HG03575 (cell line): ENCODE measurements at regions not wholly inside any gene's neighbourhood (a gene's known extent, or its start where the extent isn't known, plus 50 kb on each side); places are given as distances from the start of the nearest gene placed in this dataset.
"Not testable (repeated sequence)": the region's sequence is repeated elsewhere in the genome, so short reads cannot be mapped to it uniquely, and the experiment has no call there.

Experiments used
- ATAC-seq: cut with Tn5 transposase; IDR thresholded peaks from one replicate; pipeline ENCODE4 v1.9.1; 2021; ENCODE audit not compliant: unreplicated experiment, insufficient number of reproducible peaks, low FRiP score; ENCODE audit errors: extremely low read depth

- ATAC-seq = not testable (repeated sequence)
Measured at GRCh38 chr7:26089469-26089868, 62.5 kb upstream of the NFE2L3 start.

DNA sequence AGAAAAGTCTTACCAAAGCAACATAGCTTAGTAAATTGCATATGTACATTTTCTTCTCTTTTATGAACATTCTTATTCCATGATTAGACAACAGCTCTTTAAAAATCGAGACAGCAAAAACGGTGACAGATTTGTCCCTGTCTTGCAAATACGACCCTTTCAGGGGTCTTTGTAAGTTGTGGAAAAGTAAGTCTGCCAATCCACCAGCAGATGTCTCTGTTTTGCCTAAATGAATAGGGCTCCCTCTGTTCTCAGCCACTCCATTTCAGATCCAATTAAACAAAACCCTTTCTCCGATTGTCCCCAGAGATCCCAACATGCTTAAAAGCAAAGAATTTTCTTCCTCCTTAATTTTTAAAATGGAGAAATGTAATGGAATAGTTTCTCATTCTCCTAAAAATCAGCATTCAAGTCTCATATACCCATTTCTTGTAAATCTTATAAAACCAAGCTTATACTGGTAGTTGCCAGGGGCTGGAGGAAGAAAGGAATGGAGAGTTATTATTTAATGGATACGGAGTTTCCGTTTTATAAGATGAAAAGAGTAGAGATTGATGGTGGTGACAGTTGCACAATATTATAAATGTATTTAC lies 61.0 kb upstream of the NFE2L3 start:
- ATAC-seq = no peak

DNA sequence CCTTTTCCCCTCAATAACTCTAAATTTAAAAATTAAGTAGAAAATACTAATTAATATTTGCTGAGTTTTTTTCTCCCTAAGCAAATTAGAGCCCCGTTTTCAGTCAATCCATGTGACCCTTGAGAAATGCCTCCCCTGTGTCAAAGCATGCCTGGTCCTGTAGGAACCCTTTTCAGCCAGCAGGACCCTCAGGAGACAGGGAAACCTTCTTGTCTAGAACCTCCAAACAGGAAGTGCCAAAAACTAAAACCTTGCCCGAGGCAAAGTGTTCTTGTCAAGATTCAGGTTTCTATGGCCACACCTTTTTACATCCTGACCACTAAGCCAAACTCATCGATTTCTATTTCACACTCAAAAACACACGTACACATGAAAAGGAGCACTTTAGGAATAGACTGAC lies 60.1 kb upstream of the NFE2L3 start:
- no peak for ATAC-seq

DNA sequence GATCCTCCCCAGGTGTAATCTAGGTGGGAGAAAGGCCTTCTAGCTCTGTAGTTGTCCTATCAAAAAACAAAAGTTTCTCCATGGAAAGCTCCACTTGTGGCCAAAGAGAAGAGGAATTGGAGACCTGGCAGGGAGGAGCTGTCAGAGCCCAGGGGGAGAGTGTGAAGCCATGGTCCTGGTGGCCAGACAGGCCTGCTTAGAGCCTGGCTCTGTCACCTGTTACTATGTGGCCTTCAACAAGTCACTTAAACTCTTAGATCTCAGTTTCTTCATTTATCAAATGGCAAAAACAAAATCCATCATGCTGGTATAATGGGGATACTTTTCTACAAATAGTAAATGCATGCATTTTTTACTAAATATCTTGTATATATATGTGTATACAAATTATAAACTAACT lies 59.0 kb upstream of the NFE2L3 start:
- no peak for ATAC-seq

DNA sequence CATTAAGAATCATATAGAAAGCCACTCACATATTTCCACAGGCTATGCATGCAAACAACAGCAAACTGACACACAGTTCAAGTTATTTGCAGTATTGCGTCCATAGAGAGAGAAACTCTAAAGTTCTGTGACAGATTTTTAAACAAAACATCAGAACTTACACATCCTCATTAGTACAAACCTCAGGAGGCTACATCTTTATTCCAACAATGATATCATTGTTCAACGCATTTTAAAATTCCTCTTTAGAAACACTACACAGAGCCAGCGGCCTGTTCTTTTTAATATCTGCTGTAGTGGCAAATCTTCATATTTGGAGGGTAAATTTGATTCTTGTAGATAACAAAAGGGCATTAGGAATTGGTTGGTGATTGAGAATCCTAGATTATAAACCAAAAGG lies 55.9 kb upstream of the NFE2L3 start:
- no peak for ATAC-seq

- no peak for ATAC-seq
Measured at GRCh38 chr7:26097837-26098668, 53.9 kb upstream of the NFE2L3 start.

- no peak for ATAC-seq
Measured at GRCh38 chr7:26099236-26099635, 52.8 kb upstream of the NFE2L3 start.

DNA sequence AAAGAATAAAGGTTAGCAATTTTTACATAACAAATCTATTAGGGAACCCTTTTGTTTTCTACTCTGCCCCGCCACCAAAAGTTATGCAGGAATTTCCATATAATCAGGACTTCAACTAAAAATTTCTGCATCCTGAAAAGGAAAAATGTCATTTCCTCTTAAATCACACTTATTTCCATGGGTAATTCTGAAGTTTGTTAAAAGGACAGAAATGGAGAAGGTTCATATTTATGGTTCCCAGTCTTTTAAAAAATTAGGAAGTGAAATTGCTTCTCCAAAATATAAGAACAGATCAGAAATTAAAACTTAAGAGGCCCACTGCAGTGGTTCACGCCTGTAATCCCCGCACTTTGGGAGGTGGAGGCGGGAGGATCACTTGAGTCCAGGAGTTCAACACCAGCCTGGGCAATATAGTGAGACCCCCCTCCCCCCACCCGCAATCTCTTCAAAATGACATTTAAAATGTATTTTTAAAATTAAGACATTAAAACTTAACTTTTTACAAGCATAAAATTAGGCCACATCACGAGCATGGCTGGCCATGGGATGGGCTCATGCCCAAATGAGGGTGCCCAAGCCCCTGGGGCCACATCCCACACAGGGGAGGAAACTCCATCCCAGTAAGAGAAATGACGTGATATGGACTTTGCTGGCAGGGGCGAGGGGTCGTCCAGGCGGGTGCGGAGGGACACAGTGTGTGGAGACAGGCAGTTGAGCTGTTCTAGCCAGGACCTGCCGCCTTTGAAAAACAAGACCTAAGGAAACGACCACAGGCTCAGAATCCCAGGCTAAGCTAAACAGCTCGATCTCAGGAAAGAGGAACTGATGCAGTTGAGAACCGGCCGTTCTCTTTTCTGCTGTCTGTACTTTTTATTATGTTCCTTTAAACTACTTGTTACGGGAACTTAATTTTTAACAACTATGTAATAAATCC lies 51.3 kb upstream of the NFE2L3 start:
- ATAC-seq = no peak

GRCh38 chr7:26101361-26102151 lies 50.4 kb upstream of the NFE2L3 start:
- no peak for ATAC-seq

- ATAC-seq = no peak
Measured at GRCh38 chr7:26102176-26102575, 49.8 kb upstream of the NFE2L3 start.
